K562 (cell line): ENCODE measurements at regions not wholly inside any gene's neighbourhood (a gene's known extent, or its start where the extent isn't known, plus 50 kb on each side); places are given as distances from the start of the nearest gene placed in this dataset.

Experiments used
- BMI1 ChIP-seq: fragments of 150-350 bp; IDR thresholded peaks from 2 replicates; pipeline ENCODE4 v1.6.1; 2014; ENCODE audit warnings: low read length
- CBFA2T3 ChIP-seq: fragments of 450-650 bp; IDR thresholded peaks from 2 replicates; pipeline ENCODE4 v1.6.1; 2017
- CBX5 ChIP-seq: IDR thresholded peaks from 2 replicates; pipeline ENCODE4 v1.6.1; 2014; ENCODE audit warnings: low read depth, borderline replicate concordance
- CREB1 ChIP-seq, 2 experiments: sonication (generic) in 1 of 2; formaldehyde crosslinking in 1 of 2; IDR thresholded peaks; 2 replicates each; pipeline versions ENCODE4 v1.6.1 to v1.8.0; 2012 to 2022; ENCODE audit warnings: inconsistent platforms in 1 of 2, mild to moderate bottlenecking in 1 of 2, missing genetic modification reagents in 1 of 2, moderate library complexity in 1 of 2
- HNRNPL ChIP-seq: fragments of 200-400 bp; formaldehyde crosslinking; IDR thresholded peaks from 2 replicates; pipeline ENCODE4 v1.6.1; 2017; ENCODE audit warnings: low read depth, mild to moderate bottlenecking, low read length
- IFI16 ChIP-seq: fragments of 250-450 bp; sonication (Bioruptor Pico); IDR thresholded peaks from 2 replicates; pipeline ENCODE4 v2.1.2; 2022; ENCODE audit warnings: mild to moderate bottlenecking, inconsistent platforms
- KLF1 ChIP-seq: fragments of 450-650 bp; IDR thresholded peaks from 2 replicates; pipeline ENCODE4 v1.6.1; 2016; ENCODE audit warnings: missing genetic modification characterization, missing compliant biosample characterization
- MEIS2 ChIP-seq: fragments of 450-650 bp; IDR thresholded peaks from 2 replicates; pipeline ENCODE4 v1.6.1; 2014; ENCODE audit warnings: mild to moderate bottlenecking; ENCODE audit not compliant: partially characterized antibody
- PHTF2 ChIP-seq: fragments of 250-450 bp; sonication (Bioruptor Pico); IDR thresholded peaks from 2 replicates; pipeline ENCODE4 v1.5.0; 2021; ENCODE audit warnings: mild to moderate bottlenecking
- POLR3A ChIP-seq: IDR thresholded peaks from 2 replicates; pipeline ENCODE4 v1.6.1; 2011; ENCODE audit warnings: borderline replicate concordance, mild to moderate bottlenecking, moderate library complexity; ENCODE audit not compliant: insufficient read length, insufficient read depth; ENCODE audit errors: extremely low read depth
- SRSF1 ChIP-seq: fragments of 200-400 bp; formaldehyde crosslinking; IDR thresholded peaks from 2 replicates; pipeline ENCODE4 v1.6.1; 2017; ENCODE audit warnings: mild to moderate bottlenecking, low read depth, low read length, moderate library complexity
- TRIM25 ChIP-seq: fragments of 450-650 bp; IDR thresholded peaks from 2 replicates; pipeline ENCODE4 v1.7.0; 2016; ENCODE audit warnings: borderline replicate concordance
- TRIM28 ChIP-seq: fragments of 450-650 bp; IDR thresholded peaks from 2 replicates; pipeline ENCODE4 v1.6.1; 2017
- ZBTB9 ChIP-seq: fragments of 450-650 bp; formaldehyde crosslinking; IDR thresholded peaks from 2 replicates; pipeline ENCODE4 v1.4.0; 2020; ENCODE audit warnings: mild to moderate bottlenecking, moderate library complexity
- ZNF184 ChIP-seq: sonication (generic); formaldehyde crosslinking; IDR thresholded peaks from 2 replicates; pipeline ENCODE4 v1.5.0; 2020; ENCODE audit warnings: missing genetic modification reagents
- ZNF512 ChIP-seq: IDR thresholded peaks from 2 replicates; pipeline ENCODE4 v1.6.1; 2016; ENCODE audit warnings: missing genetic modification characterization, missing compliant biosample characterization
- TF ChIP-seq, protein P1 (sequence below): fragments of 450-650 bp; IDR thresholded peaks from 2 replicates; pipeline ENCODE4 v1.6.1; 2016
- TF ChIP-seq, protein P2 (sequence below): fragments of 450-650 bp; IDR thresholded peaks from 2 replicates; pipeline ENCODE4 v1.6.1; 2017; ENCODE audit warnings: antibody characterized with exemption
- TF ChIP-seq, protein P3 (sequence below): fragments of 250-450 bp; sonication (Bioruptor Pico); IDR thresholded peaks from 2 replicates; pipeline ENCODE4 v1.8.0; 2021; ENCODE audit warnings: moderate library complexity, mild to moderate bottlenecking, inconsistent platforms
- TF ChIP-seq, protein P4 (sequence below): sonication (generic); formaldehyde crosslinking; IDR thresholded peaks from 2 replicates; pipeline ENCODE4 v1.8.0; 2022; ENCODE audit warnings: mild to moderate bottlenecking, missing genetic modification reagents

- TF ChIP-seq TRIM25 (no peak), MEIS2 (peak; percentile 61), KLF1 (tag) (no peak), BMI1 (no peak), CBX5 (no peak), ZNF184 (no peak), PHTF2 (CRISPR knock-in tag) (no peak), SRSF1 (no peak), CBFA2T3 (no peak), HNRNPL (no peak), ZNF512 (no peak), CREB1 (IDR thresholded peaks at IDR 0.05) (no peak), CREB1 (CRISPR knock-in tag; IDR thresholded peaks at IDR 0.05) (no peak), IFI16 (CRISPR knock-in tag) (no peak), TRIM28 (no peak), POLR3A (no peak), ZBTB9 (CRISPR knock-in tag) (no peak)
- TF ChIP-seq, protein P1, sequence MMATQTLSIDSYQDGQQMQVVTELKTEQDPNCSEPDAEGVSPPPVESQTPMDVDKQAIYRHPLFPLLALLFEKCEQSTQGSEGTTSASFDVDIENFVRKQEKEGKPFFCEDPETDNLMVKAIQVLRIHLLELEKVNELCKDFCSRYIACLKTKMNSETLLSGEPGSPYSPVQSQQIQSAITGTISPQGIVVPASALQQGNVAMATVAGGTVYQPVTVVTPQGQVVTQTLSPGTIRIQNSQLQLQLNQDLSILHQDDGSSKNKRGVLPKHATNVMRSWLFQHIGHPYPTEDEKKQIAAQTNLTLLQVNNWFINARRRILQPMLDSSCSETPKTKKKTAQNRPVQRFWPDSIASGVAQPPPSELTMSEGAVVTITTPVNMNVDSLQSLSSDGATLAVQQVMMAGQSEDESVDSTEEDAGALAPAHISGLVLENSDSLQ: peak; percentile 71
- TF ChIP-seq, protein P2, sequence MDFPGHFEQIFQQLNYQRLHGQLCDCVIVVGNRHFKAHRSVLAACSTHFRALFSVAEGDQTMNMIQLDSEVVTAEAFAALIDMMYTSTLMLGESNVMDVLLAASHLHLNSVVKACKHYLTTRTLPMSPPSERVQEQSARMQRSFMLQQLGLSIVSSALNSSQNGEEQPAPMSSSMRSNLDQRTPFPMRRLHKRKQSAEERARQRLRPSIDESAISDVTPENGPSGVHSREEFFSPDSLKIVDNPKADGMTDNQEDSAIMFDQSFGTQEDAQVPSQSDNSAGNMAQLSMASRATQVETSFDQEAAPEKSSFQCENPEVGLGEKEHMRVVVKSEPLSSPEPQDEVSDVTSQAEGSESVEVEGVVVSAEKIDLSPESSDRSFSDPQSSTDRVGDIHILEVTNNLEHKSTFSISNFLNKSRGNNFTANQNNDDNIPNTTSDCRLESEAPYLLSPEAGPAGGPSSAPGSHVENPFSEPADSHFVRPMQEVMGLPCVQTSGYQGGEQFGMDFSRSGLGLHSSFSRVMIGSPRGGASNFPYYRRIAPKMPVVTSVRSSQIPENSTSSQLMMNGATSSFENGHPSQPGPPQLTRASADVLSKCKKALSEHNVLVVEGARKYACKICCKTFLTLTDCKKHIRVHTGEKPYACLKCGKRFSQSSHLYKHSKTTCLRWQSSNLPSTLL: no peak
- TF ChIP-seq, protein P3, sequence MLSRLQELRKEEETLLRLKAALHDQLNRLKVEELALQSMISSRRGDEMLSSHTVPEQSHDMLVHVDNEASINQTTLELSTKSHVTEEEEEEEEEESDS: no peak
- TF ChIP-seq, protein P4, sequence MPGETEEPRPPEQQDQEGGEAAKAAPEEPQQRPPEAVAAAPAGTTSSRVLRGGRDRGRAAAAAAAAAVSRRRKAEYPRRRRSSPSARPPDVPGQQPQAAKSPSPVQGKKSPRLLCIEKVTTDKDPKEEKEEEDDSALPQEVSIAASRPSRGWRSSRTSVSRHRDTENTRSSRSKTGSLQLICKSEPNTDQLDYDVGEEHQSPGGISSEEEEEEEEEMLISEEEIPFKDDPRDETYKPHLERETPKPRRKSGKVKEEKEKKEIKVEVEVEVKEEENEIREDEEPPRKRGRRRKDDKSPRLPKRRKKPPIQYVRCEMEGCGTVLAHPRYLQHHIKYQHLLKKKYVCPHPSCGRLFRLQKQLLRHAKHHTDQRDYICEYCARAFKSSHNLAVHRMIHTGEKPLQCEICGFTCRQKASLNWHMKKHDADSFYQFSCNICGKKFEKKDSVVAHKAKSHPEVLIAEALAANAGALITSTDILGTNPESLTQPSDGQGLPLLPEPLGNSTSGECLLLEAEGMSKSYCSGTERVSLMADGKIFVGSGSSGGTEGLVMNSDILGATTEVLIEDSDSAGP (CRISPR knock-in tag): no peak
These were observed 64.3 kb downstream of the ELAPOR2 start (continued) for GRCh38 chr7:86995052-86995725.
